ENCODE measurements at regions not wholly inside any gene's neighbourhood (a gene's known extent, or its start where the extent isn't known, plus 50 kb on each side); places are given as distances from the start of the nearest gene placed in this dataset.

DNA sequence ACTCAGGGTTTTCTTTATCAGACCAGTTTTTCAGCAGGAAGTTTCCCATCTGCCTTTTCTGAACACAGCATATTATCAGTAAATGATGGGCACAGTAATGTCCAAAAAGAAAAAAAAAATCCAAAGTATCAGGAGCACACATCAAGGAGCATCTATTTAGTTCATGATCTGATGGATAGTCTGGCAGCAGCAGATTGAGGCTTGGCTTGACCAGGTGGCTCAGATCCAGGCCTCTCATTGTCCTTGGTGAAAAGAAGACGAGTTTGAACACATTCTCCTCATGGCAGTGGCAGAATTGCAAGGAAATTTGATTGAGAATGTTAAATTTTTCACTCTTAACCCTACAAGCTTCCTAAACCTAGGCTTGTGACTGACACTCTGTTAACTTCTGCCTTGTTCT is 192.9 kb downstream of the OXSM start:
- Mint-ChIP-seq H3K36me3 (no peaks in the 10 kb centered on the region), H3K9me3 (no peaks in the 10 kb centered on the region)

DNA sequence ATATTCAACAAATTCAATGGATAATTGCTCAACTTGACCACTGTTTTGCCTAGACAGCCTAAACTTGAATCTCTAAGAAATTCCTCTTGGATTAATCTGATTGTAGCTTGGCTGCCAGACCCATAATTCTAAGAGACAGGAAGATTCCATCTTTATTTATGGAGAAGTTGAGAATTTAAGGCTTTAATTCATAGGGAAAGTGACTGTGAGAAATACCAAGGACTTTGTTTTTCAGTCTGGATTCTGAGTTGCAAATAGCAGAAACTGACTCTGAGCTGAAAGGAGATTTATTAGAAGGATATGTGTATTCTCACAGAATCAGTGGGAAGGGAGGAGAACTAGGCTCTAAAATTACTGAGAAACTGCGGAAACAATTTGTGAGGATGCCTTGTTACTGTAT is 195.7 kb downstream of the OXSM start:
- no peak for DNase-seq (ENCODE audit: low spot score)
- Mint-ChIP-seq H3K4me3 (no peak overlapping the region), H3K27ac (no peak overlapping the region), H3K27me3 (ENCODE audit: insufficient read depth, low read depth) (no peaks in the 10 kb centered on the region), H3K36me3 (no peaks in the 10 kb centered on the region), H3K4me1 (no peaks in the 10 kb centered on the region), H3K9me3 (no peaks in the 10 kb centered on the region)
- TF ChIP-seq EZH2phosphoT487 (IDR thresholded peaks at IDR 0.05) (no peak), EZH2 (IDR thresholded peaks at IDR 0.05) (no peak)
- TF ChIP-seq, protein P1, sequence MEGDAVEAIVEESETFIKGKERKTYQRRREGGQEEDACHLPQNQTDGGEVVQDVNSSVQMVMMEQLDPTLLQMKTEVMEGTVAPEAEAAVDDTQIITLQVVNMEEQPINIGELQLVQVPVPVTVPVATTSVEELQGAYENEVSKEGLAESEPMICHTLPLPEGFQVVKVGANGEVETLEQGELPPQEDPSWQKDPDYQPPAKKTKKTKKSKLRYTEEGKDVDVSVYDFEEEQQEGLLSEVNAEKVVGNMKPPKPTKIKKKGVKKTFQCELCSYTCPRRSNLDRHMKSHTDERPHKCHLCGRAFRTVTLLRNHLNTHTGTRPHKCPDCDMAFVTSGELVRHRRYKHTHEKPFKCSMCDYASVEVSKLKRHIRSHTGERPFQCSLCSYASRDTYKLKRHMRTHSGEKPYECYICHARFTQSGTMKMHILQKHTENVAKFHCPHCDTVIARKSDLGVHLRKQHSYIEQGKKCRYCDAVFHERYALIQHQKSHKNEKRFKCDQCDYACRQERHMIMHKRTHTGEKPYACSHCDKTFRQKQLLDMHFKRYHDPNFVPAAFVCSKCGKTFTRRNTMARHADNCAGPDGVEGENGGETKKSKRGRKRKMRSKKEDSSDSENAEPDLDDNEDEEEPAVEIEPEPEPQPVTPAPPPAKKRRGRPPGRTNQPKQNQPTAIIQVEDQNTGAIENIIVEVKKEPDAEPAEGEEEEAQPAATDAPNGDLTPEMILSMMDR (IDR thresholded peaks at IDR 0.05), result no peak
- no peak overlapping the region for H3K27ac ChIP-seq
- H3K4me2 ChIP-seq, result no peak overlapping the region
- no peak overlapping the region for H3K9ac ChIP-seq
- no peaks in the 10 kb centered on the region for H3K27me3 ChIP-seq
- no peaks in the 10 kb centered on the region for H3K9me3 ChIP-seq (ENCODE audit: low read depth)
- H3F3A ChIP-seq (ENCODE audit: low read depth), result no peaks in the 10 kb centered on the region
- H3K4me1 ChIP-seq, result no peaks in the 10 kb centered on the region
- no peaks in the 10 kb centered on the region for H4K20me1 ChIP-seq (ENCODE audit: low read depth)
- no peak overlapping the region for H3K4me3 ChIP-seq
- no peaks in the 10 kb centered on the region for H3K79me2 ChIP-seq (ENCODE audit: low read depth)
- no peaks in the 10 kb centered on the region for H3K36me3 ChIP-seq
- H2AFZ ChIP-seq (replicated peaks), result no peak overlapping the region

More for the DNA sequence above, 192.9 kb downstream of the OXSM start:
- Histone ChIP-seq H3K27me3 (no peaks in the 10 kb centered on the region), H3K4me1 (no peaks in the 10 kb centered on the region), H3K9me3 (ENCODE audit: low read depth) (no peaks in the 10 kb centered on the region), H3K36me3 (no peaks in the 10 kb centered on the region), H4K20me1 (ENCODE audit: low read depth) (no peaks in the 10 kb centered on the region), H3F3A (ENCODE audit: low read depth) (no peaks in the 10 kb centered on the region), H3K9ac (no peak overlapping the region), H3K27ac (no peak overlapping the region), H2AFZ (replicated peaks) (no peak overlapping the region), H3K4me2 (no peak overlapping the region), H3K79me2 (ENCODE audit: low read depth) (no peaks in the 10 kb centered on the region), H3K4me3 (no peak overlapping the region)
- TF ChIP-seq, protein P1 (IDR thresholded peaks at IDR 0.05), result no peak
- TF ChIP-seq EZH2phosphoT487 (IDR thresholded peaks at IDR 0.05), result no peak
- no peak for TF ChIP-seq EZH2 (IDR thresholded peaks at IDR 0.05)
- DNase-seq (ENCODE audit: low spot score), result no peak
- Mint-ChIP-seq H3K4me3 (no peak overlapping the region), H3K27ac (no peak overlapping the region), H3K4me1 (no peaks in the 10 kb centered on the region), H3K27me3 (ENCODE audit: insufficient read depth, low read depth) (peaks cover 3% of the 10 kb centered on the region)

DNA sequence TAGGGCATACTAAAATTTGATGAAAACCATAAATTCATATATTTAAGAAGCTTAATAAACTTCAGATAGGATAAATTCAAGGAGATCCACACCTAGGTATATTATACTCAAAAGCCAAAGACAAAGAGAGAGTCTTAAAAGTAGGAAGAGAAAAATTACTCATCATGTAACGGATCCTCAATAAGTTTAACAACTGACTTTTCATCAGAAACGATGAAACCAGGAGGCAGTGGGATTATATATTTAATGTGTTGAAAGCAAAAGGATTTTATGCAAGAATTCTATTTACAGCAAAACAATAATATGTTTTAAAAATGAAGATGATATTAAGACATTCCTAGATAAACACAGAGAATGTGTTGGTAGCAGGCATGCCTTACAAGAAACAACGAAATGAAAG is 202.7 kb downstream of the OXSM start:
- DNase-seq (ENCODE audit: low spot score), result no peak
- TF ChIP-seq EZH2phosphoT487 (IDR thresholded peaks at IDR 0.05), result no peak
- no peak for TF ChIP-seq EZH2 (IDR thresholded peaks at IDR 0.05)
- TF ChIP-seq, protein P1 (IDR thresholded peaks at IDR 0.05), result no peak
- no peaks in the 10 kb centered on the region for H3K79me2 ChIP-seq (ENCODE audit: low read depth)
- no peaks in the 10 kb centered on the region for H4K20me1 ChIP-seq (ENCODE audit: low read depth)
- no peaks in the 10 kb centered on the region for H3F3A ChIP-seq (ENCODE audit: low read depth)
- no peak overlapping the region for H3K9ac ChIP-seq
- H3K9me3 ChIP-seq (ENCODE audit: low read depth), result peaks cover 5% of the 10 kb centered on the region
- Mint-ChIP-seq H3K4me1 (no peaks in the 10 kb centered on the region), H3K27ac (no peak overlapping the region), H3K9me3 (peaks cover 10% of the 10 kb centered on the region), H3K36me3 (no peaks in the 10 kb centered on the region), H3K27me3 (ENCODE audit: insufficient read depth, low read depth) (no peaks in the 10 kb centered on the region), H3K4me3 (no peak overlapping the region)
- H3K4me2 ChIP-seq, result no peak overlapping the region
- no peak overlapping the region for H3K27ac ChIP-seq
- H2AFZ ChIP-seq (replicated peaks), result no peak overlapping the region
- H3K4me1 ChIP-seq, result no peaks in the 10 kb centered on the region
- no peak overlapping the region for H3K4me3 ChIP-seq
- H3K36me3 ChIP-seq, result no peaks in the 10 kb centered on the region
- no peaks in the 10 kb centered on the region for H3K27me3 ChIP-seq
